Astrocyte (in vitro differentiated cells and primary cell): ENCODE measurements at regions not wholly inside any gene's neighbourhood (a gene's known extent, or its start where the extent isn't known, plus 50 kb on each side); places are given as distances from the start of the nearest gene placed in this dataset.

ENCODE experiments used
- CTCF ChIP-seq: IDR thresholded peaks from 2 replicates; pipeline ENCODE4 v1.5.1; 2011; ENCODE audit warnings: low read depth, mild to moderate bottlenecking, inconsistent platforms, low read length, moderate library complexity; ENCODE audit not compliant: insufficient read depth
- EZH2 ChIP-seq: IDR thresholded peaks from 2 replicates; pipeline ENCODE4 v1.6.1; 2012; ENCODE audit warnings: mild to moderate bottlenecking, low read length, inconsistent platforms; ENCODE audit not compliant: insufficient read depth

DNA sequence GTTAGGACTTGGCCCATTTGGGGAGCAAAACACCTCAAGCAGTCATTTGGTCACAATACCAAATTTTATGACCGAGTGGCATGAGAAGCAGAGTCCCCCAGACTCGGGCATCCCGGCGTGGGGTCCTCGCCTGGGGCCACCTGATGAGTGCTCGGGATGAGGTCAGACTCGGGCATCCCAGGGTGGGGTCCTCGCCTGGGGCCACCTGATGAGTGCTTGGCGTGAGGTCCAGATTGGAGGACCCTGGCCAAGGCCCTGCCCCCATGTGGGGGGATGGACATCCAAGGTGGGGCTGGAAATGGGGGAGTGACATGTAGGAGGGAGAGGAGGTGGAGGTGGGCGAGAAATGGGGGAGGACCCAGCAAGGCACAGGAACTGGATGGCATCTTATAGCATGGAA, 56.1 kb upstream of the CST7 start:
- TF ChIP-seq CTCF: no peak
- TF ChIP-seq EZH2: no peak
